NCI-H510A (cell line): ENCODE measurements at regions not wholly inside any gene's neighbourhood (a gene's known extent, or its start where the extent isn't known, plus 50 kb on each side); places are given as distances from the start of the nearest gene placed in this dataset.

ENCODE experiments used
- DNase-seq: peaks from one replicate; lab custom pipeline; 2025; lab: John Stamatoyannopoulos, UW

DNA sequence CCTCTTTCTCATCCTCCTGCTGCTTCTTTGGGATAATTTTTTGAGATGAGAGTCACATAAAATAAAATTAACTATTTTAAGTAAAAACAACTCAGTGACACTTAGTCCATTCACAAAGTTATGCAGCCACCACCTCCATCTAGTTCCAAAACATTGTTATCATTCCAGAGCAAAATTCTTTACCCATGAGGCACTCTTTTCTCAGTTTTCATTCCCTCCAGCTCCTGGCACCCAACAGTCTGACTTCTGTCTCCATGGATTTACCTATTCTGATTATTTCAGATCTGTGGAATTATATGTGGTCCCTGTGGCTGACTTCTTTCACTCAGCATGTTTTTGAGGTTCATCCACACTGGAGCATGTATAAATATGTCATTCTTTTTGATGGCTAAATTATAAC is 239.9 kb upstream of the DYNLRB2 start:
- DNase-seq, result no peak

DNA sequence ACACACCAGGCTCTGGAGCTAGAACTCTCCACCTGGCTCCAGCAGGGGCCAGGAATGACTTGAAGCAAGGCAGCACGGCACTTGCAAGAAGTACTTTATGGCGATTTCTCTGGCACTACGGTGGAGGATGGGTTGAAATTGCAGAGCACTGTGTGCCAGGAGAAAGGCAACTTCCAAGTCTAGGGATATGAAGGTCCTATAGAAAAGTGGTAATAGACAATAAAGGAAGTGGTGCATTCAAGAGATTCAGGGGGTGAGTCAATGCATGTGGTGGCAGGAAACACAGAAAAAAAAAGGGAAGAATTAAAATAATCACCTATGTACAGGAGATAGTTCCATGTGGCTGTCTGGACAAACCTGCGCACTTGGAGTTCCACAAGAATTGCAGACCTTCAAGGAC is 240.3 kb upstream of the DYNLRB2 start:
- DNase-seq, result no peak

GRCh38 chr16:80299416-80299815 is 241.4 kb upstream of the DYNLRB2 start:
- no peak for DNase-seq

- no peak for DNase-seq
These were observed 242.1 kb upstream of the DYNLRB2 start for GRCh38 chr16:80298676-80299075.

DNA sequence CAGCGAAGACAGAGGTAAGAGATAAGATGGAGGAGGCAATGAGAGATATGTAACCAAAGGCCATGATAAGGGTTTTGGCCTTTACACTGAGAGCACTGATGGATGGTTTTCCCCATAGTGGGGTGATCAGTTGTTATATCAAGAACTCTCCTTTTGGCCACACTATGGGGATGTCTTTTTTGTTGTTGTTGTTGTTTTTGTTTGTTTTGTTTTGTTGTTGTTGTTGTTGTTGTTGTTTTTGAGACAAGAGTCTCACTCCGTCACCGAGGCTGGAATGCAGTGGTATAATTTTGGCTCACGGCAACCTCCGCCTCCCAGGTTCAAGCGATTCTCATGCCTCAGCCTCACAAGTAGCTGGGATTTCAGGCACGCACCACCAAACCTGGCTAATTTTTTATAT is 244.8 kb upstream of the DYNLRB2 start:
- DNase-seq, result no peak

DNA sequence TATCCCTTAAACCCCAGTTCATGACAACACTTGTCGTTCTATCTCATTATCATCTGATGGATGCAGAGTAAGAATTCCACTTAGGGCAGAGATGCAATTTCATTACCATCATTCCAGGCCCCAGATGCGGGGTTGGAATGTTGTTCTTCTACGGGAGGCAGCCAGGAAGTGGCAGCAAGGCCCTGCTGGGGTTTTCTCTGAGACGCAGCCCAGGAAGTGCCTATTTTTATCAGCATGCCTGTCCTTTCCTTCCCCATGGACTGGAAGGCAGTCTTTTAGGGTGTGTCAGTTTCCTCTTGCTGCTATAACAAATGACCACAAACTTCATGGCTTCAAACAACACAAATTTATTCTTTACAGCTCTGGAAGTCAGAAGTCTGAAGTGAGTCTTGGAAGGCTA is 246.6 kb upstream of the DYNLRB2 start:
- DNase-seq, result no peak

DNA sequence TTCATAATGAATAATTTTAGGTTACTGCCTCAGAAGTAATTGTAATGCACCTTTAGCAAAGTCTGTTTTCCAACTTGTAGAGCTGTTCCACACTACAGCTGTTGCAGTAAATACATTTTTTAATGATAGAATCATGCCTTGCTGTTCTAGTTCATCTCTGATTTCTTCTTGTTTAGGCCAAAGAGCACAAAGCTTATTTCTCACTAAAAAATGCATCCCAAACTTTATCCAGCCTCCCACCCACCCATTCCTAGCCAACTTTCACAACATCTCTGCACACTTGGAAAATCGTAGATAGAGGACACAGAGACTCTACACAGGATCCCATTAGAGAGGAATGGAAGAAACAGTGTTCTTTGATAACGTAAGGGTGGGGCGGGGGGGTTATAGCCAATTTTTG is 252.2 kb upstream of the DYNLRB2 start:
- no peak for DNase-seq

- no peak for DNase-seq
These were observed 253.1 kb upstream of the DYNLRB2 start for GRCh38 chr16:80287674-80288073.

DNA sequence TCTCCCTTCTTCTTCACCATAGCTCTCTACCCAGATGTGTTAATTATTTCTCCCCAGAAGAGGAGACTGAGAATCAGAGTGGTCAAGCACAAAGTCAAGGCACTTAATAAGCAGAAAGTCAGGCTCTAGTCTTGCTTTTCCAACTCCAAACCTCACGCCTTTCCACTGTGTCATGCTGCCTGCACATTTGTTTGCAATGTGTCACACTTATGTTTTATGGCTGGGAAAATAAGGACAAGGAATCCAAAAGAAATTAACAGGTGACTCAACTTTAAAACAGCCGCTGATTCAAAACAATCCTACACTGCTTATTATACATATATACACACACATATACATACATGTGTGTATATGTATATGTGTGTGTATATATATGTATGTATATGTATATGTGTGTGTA is 255.7 kb upstream of the DYNLRB2 start:
- no peak for DNase-seq

- no peak for DNase-seq
These were observed 257.1 kb upstream of the DYNLRB2 start for GRCh38 chr16:80283466-80284392.

GRCh38 chr16:80280557-80280956 is 260.2 kb upstream of the DYNLRB2 start:
- no peak for DNase-seq

- no peak for DNase-seq
These were observed 261.1 kb upstream of the DYNLRB2 start for GRCh38 chr16:80279656-80280055.

DNA sequence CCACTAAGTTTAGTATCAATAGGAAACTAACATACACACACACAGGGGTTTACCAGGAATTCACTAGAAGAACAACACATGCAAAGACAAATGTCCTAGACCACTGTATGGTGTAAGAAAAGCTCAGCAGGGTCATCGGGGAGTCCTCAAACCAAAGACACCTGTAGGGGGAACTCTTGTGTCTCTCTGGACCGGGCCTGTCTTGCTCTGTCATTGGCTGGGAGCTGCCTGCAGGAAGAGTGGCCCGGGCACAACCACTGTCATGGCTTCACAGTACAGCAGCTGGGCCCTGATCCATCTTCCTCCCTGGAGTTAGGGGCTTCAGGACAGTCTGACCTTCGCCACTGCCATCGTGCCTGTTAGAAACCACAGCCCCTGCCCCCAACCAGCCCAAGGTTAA is 263.6 kb upstream of the DYNLRB2 start:
- DNase-seq, result no peak

DNA sequence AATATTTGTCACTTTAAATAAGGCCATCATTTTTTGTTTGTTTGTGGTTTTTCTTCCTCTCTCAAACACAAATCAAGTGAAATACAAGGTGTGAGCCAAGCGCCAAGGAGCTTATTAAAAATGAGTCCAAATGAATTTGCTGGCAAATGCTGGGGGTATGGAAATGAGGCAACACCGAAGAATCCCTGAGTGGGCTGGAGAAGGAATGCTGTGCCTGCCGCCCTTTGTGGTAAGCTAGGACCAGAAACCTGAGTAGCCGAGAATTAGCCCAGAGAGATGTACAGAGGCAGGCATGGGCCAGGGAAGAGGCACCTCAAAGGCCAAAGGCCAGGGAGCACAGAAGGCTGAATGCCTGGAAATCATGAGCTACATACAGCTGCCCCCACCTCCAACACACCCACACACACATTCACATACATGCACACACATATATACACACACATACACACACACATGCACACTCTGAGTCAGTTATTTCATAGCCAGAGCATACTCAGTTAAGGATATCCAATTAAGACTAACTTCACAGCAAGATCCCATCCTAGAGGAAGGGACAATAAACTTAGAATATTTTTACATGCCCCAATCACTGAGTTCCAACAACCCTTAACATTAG is 266.1 kb upstream of the DYNLRB2 start:
- no peak for DNase-seq

DNA sequence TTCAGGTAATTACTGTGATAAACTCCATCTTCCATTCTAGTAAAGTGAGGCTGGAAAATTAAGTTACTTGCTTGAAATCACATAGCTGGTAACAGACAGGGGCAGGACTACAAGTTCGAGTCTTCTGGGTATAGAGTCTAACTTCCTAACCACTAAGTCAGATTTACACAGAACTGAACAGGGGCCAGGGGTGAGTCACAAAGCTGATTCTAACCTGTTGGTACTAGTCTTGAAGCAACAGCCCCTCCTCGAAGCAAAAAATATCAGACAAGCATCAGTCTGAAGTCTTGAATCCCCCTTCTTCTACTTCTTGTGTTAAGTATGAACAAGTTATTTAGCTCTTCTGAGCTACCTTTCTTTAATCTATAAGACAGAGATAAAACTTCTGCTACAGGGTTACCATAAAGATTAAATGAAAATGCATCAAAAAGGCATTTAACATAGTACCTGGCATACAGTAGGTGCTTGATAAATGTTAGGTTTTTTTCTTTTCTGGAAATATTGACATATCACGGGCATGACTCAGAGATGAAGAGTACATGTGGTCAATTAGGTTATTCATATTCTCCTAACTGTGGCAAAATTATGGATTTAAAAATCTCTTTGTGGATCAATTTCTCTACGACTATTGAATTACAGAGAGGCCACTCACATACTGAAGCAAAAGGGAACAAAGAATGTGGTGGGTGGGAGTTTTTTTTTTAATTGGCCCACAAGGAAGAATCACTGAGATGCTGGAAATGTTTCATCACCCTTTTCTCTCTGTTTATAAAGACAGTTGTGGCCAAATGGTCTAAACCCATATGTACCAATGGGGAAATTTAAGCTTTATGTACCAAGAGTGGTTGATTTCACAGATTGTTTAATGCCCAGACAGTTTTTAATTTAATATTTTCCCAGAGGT is 266.9 kb upstream of the DYNLRB2 start:
- no peak for DNase-seq

GRCh38 chr16:80265624-80266306 is 275.0 kb upstream of the DYNLRB2 start:
- DNase-seq, result no peak

GRCh38 chr16:80263848-80264694 is 276.7 kb upstream of the DYNLRB2 start:
- no peak for DNase-seq

DNA sequence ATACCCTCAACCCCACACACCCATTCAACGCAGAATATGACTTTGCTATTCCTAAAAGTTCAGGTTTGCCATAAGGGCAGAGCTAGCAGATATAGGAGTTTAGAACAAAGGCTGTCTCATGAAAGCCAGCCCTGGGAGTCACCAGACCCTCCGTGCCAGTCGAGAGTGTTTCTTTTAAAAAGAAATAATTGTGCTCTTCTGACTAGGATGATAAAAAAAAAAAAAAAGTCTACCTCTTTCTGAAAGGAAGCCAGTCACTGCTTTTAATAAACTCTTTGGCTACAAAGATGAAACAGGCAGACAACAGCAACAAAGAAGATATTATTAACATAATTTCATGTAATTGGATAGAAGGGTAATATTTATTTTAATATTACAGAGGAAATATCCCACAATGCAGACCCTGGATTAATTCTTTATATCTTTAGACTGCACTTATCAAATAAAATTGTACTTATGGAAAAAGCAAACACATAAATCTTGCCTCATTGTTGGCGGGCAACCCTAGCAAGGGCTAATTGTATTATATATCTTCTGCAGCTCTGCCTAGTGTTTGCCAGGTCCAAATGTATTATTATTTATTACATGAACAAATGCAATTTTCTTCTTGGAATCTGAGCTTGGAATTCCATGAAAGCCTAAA is 277.5 kb upstream of the DYNLRB2 start:
- DNase-seq, result no peak

DNA sequence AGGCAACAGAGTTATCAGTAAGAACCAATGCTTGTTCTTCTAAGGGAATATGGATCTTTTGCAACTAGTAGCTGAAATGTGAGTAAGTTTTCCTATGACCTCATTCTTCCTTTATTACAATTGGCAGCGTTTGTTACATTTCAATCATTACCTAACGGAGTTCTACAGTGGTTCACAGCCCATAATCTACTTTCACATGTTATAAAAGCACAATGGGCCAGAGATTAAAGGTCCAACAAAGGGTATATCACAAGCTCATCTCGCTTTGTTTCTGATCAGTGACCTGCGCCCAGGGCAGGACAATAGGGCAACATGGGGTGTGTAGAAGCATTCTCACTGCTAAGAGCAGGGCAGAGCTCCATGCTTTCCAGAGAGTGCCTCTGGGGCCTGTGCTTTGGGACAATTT is 279.9 kb upstream of the DYNLRB2 start:
- no peak for DNase-seq

GRCh38 chr16:80259290-80259805 is 281.4 kb upstream of the DYNLRB2 start:
- no peak for DNase-seq
